ENCODE measurements at regions not wholly inside any gene's neighbourhood (a gene's known extent, or its start where the extent isn't known, plus 50 kb on each side); places are given as distances from the start of the nearest gene placed in this dataset.
"Not testable (repeated sequence)": the region's sequence is repeated elsewhere in the genome, so short reads cannot be mapped to it uniquely, and the experiment has no call there.

DNA sequence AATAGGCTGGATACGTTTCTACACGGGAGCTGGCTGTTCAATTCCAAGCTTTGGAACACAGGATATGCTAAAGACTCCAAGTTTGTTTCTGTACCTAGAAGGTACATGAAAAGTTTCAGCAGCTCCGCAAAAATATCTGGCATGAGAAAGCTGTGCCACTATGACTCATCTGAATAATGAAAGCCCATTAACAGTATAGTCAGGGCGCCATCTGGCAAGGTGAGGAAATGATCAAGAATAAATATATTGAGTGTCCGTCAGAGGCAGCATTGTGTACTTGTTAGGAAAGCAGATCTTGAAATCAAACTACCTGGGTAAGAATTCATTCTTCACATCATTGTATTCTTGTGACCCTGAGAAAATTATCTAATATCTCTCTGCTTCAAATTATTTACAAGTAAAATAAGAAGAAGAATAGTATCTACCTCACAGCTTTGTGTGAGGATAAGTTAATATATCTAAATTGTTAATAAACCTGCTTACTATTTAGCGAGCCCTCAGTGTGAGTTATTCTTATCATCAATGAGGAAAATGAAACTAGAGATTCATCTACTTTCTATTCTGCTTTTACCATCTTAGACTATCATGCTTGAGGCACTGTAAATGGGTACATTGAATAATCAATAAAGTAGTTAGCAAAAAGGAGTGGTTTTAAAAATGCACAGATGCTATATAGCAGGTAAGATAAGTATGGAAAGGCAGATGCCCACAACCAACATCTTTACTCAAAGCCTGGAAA, 53.5 kb downstream of the FSCB start:
- Histone ChIP-seq H3K27me3 (replicated peaks in 2 of 5; ENCODE audit: control insufficient read depth in 4 of 5, insufficient read depth in 5 of 5, low read length in 4 of 5) (no peaks in the 10 kb centered on the region), H3K27ac (ENCODE audit: insufficient read depth in 1 of 2, low read depth in 1 of 2, low read length in 2 of 2, poor library complexity in 1 of 2, severe bottlenecking in 2 of 2) (no peak overlapping the region), H3K9me3 (ENCODE audit: control extremely low read depth in 1 of 5, control insufficient read depth in 4 of 5, insufficient read depth in 2 of 5, low read depth in 1 of 5, low read length in 4 of 5) (peaks cover 0 to 6% (median 3%) of the 10 kb centered on the region in 5 experiments), H3K4me1 (ENCODE audit: control extremely low read depth in 1 of 4, control insufficient read depth in 4 of 4, insufficient read depth in 4 of 4, low read length in 3 of 4) (no peaks in the 10 kb centered on the region), H3K36me3 (ENCODE audit: control insufficient read depth in 4 of 4, insufficient read depth in 4 of 4, low read length in 3 of 4) (no peaks in the 10 kb centered on the region), H3K4me3 (ENCODE audit: control insufficient read depth in 1 of 7, extremely low read depth in 1 of 7, insufficient read depth in 4 of 7, low read depth in 2 of 7, low read length in 6 of 7) (no peak overlapping the region)
- ChIA-PET CTCF (no interaction called here), POLR2A (interaction anchor here (0.6 kb wide), 1 partner anchor 9 kb away, joined by 3 read pairs; no protein-coding TSS in a partner anchor)
- no peak for DNase-seq
- 92% methylated on average over 3 of the region's 6 CpGs for WGBS (ENCODE audit: insufficient coverage)

DNA sequence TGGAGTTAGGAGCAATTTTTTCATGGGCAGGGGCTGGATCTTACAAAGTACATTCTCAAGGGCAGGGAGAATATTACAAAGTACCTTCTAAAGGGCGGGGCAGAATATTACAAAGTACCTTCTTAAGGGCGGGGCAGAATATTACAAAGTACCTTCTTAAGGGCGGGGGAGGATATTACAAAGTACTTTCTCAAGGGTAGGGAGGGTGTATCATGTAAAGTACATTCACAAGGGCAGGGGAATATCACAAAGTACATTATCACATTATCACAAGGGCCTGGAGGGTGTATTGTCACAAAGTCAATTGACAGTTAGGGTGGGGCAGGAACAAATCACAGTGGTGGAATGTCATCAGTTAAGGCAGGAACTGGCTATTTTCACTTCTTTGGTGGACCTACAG, 56.9 kb downstream of the FSCB start:
- H3K27ac ChIP-seq (ENCODE audit: insufficient read depth in 1 of 2, low read depth in 1 of 2, low read length in 2 of 2, poor library complexity in 1 of 2, severe bottlenecking in 2 of 2); H3K4me3 ChIP-seq (ENCODE audit: control insufficient read depth in 1 of 7, extremely low read depth in 1 of 7, insufficient read depth in 4 of 7, low read depth in 2 of 7, low read length in 6 of 7); H3K9me3 ChIP-seq (ENCODE audit: control extremely low read depth in 1 of 5, control insufficient read depth in 4 of 5, insufficient read depth in 2 of 5, low read depth in 1 of 5, low read length in 4 of 5); H3K36me3 ChIP-seq (ENCODE audit: control insufficient read depth in 4 of 4, insufficient read depth in 4 of 4, low read length in 3 of 4); H3K4me1 ChIP-seq (ENCODE audit: control extremely low read depth in 1 of 4, control insufficient read depth in 4 of 4, insufficient read depth in 4 of 4, low read length in 3 of 4); POLR2A ChIA-PET; H3K27me3 ChIP-seq (replicated peaks in 2 of 5; ENCODE audit: control insufficient read depth in 4 of 5, insufficient read depth in 5 of 5, low read length in 4 of 5); CTCF ChIA-PET; DNase-seq: not testable (repeated sequence)
- WGBS (ENCODE audit: insufficient coverage): 100% methylated on average over 1 of the region's 3 CpGs

DNA sequence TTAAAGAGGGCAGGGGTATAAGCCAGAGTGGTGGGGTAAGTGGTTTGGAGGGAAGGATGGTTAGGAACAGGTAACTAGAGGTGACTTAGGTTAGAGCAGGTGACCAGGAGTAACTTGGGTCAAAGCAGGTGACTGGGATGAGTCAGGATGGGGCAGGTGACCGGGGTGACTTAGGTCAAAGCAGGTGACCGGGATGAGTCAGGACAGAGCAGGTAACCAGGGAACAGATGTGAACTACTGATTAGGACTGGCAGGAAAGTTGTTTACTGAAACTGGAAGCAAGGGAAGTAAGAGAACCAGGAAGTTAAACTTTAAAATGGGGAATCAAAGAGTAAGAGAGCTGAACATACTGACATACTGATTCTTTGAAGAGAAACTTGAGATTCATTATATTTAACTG, 57.4 kb downstream of the FSCB start:
- no peaks in the 10 kb centered on the region for H3K4me1 ChIP-seq (ENCODE audit: control extremely low read depth in 1 of 4, control insufficient read depth in 4 of 4, insufficient read depth in 4 of 4, low read length in 3 of 4)
- H3K9me3 ChIP-seq (ENCODE audit: control extremely low read depth in 1 of 5, control insufficient read depth in 4 of 5, insufficient read depth in 2 of 5, low read depth in 1 of 5, low read length in 4 of 5): peaks cover 0 to 3% (median 0%) of the 10 kb centered on the region in 5 experiments
- no peak for DNase-seq
- no peak overlapping the region for H3K4me3 ChIP-seq (ENCODE audit: control insufficient read depth in 1 of 7, extremely low read depth in 1 of 7, insufficient read depth in 4 of 7, low read depth in 2 of 7, low read length in 6 of 7)
- CTCF ChIA-PET: interaction anchor here (1.4 kb wide), 1 partner anchor 10 kb away, joined by 3 read pairs; no protein-coding TSS in a partner anchor
- no peaks in the 10 kb centered on the region for H3K27me3 ChIP-seq (replicated peaks in 2 of 5; ENCODE audit: control insufficient read depth in 4 of 5, insufficient read depth in 5 of 5, low read length in 4 of 5)
- 94% methylated on average over 2 of the region's 2 CpGs for WGBS (ENCODE audit: insufficient coverage)
- no peak overlapping the region for H3K27ac ChIP-seq (ENCODE audit: insufficient read depth in 1 of 2, low read depth in 1 of 2, low read length in 2 of 2, poor library complexity in 1 of 2, severe bottlenecking in 2 of 2)
- POLR2A ChIA-PET: no interaction called here
- no peaks in the 10 kb centered on the region for H3K36me3 ChIP-seq (ENCODE audit: control insufficient read depth in 4 of 4, insufficient read depth in 4 of 4, low read length in 3 of 4)

DNA sequence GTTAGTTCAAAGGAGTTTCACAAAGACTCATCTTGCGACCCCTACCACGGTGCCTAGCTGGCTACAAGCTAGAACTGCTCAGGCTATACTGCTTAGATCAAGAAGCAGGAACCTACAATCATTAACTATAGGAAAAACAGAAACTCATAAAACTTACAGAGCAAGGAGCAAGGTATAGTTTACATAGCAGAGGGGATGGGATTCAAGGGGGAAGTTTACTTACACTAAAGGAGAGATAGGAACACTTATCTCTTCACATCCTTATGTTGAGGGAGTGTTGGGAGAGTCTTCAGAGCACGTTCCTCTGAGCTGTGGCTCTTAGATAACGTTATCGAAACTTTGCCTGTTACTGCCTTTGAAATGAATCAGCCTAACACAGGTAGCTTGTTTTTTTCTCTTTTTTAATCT, 58.1 kb downstream of the FSCB start:
- no peak overlapping the region for H3K27ac ChIP-seq (ENCODE audit: insufficient read depth in 1 of 2, low read depth in 1 of 2, low read length in 2 of 2, poor library complexity in 1 of 2, severe bottlenecking in 2 of 2)
- no peak overlapping the region for H3K4me3 ChIP-seq (ENCODE audit: control insufficient read depth in 1 of 7, extremely low read depth in 1 of 7, insufficient read depth in 4 of 7, low read depth in 2 of 7, low read length in 6 of 7)
- CTCF ChIA-PET: interaction anchor here (1.4 kb wide), 1 partner anchor 9 kb away, joined by 3 read pairs; no protein-coding TSS in a partner anchor
- no peaks in the 10 kb centered on the region for H3K4me1 ChIP-seq (ENCODE audit: control extremely low read depth in 1 of 4, control insufficient read depth in 4 of 4, insufficient read depth in 4 of 4, low read length in 3 of 4)
- no peaks in the 10 kb centered on the region for H3K36me3 ChIP-seq (ENCODE audit: control insufficient read depth in 4 of 4, insufficient read depth in 4 of 4, low read length in 3 of 4)
- POLR2A ChIA-PET: no interaction called here
- no peaks in the 10 kb centered on the region for H3K27me3 ChIP-seq (replicated peaks in 2 of 5; ENCODE audit: control insufficient read depth in 4 of 5, insufficient read depth in 5 of 5, low read length in 4 of 5)
- H3K9me3 ChIP-seq (ENCODE audit: control extremely low read depth in 1 of 5, control insufficient read depth in 4 of 5, insufficient read depth in 2 of 5, low read depth in 1 of 5, low read length in 4 of 5): peaks cover 0 to 3% (median 0%) of the 10 kb centered on the region in 5 experiments
- DNase-seq: peak in 2 of 3 donors; percentile 1 to 14
- 94% methylated on average over 4 of the region's 5 CpGs for WGBS (ENCODE audit: insufficient coverage)

DNA sequence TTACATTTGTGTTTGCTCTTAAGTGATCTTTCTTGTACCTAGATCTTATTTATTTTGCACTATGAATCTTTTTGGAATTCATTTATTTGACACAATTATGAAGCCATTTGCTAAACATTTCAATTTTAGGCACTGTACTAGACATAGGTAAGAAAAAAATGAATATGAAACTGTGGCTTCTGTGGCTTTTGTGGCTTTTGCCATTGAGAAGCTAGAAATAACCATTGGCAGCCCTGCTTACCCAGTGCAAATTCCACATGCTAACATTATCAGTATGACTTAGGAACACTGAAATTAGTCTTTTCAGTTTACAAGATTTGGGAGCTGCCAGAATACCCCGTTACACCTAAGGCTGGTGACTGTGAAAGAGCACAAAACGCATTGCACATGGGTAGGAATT, 60.1 kb downstream of the FSCB start:
- ChIA-PET CTCF (no interaction called here), POLR2A (no interaction called here)
- no peaks in the 10 kb centered on the region for H3K27me3 ChIP-seq (replicated peaks in 2 of 5; ENCODE audit: control insufficient read depth in 4 of 5, insufficient read depth in 5 of 5, low read length in 4 of 5)
- 80% methylated on average over 1 of the region's 2 CpGs for WGBS (ENCODE audit: insufficient coverage)
- no peaks in the 10 kb centered on the region for H3K4me1 ChIP-seq (ENCODE audit: control extremely low read depth in 1 of 4, control insufficient read depth in 4 of 4, insufficient read depth in 4 of 4, low read length in 3 of 4)
- no peak overlapping the region for H3K4me3 ChIP-seq (ENCODE audit: control insufficient read depth in 1 of 7, extremely low read depth in 1 of 7, insufficient read depth in 4 of 7, low read depth in 2 of 7, low read length in 6 of 7)
- no peaks in the 10 kb centered on the region for H3K36me3 ChIP-seq (ENCODE audit: control insufficient read depth in 4 of 4, insufficient read depth in 4 of 4, low read length in 3 of 4)
- no peak for DNase-seq
- no peak overlapping the region for H3K27ac ChIP-seq (ENCODE audit: insufficient read depth in 1 of 2, low read depth in 1 of 2, low read length in 2 of 2, poor library complexity in 1 of 2, severe bottlenecking in 2 of 2)
- no peaks in the 10 kb centered on the region for H3K9me3 ChIP-seq (ENCODE audit: control extremely low read depth in 1 of 5, control insufficient read depth in 4 of 5, insufficient read depth in 2 of 5, low read depth in 1 of 5, low read length in 4 of 5)

DNA sequence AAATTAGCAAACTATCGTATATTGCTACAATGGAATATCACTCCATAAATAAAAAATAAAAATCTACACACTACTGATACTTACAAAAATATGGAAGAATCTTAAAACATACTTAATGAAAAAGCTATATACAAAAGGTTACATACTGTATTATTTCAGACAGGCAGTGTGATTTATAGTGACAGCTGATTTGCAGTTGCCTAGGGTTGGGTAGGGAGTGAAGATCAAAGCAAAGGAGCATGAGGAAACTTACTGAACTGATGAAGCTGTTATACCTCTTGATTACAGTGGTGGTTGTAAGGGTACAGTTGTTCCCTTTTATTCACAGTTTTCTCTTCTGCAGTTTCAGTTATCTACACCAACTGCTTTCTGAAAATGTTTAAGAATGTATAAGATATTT, 62.6 kb downstream of the FSCB start:
- Histone ChIP-seq H3K36me3 (ENCODE audit: control insufficient read depth in 4 of 4, insufficient read depth in 4 of 4, low read length in 3 of 4) (no peaks in the 10 kb centered on the region), H3K9me3 (ENCODE audit: control extremely low read depth in 1 of 5, control insufficient read depth in 4 of 5, insufficient read depth in 2 of 5, low read depth in 1 of 5, low read length in 4 of 5) (no peaks in the 10 kb centered on the region), H3K4me1 (ENCODE audit: control extremely low read depth in 1 of 4, control insufficient read depth in 4 of 4, insufficient read depth in 4 of 4, low read length in 3 of 4) (no peaks in the 10 kb centered on the region), H3K4me3 (ENCODE audit: control insufficient read depth in 1 of 7, extremely low read depth in 1 of 7, insufficient read depth in 4 of 7, low read depth in 2 of 7, low read length in 6 of 7) (no peak overlapping the region), H3K27me3 (replicated peaks in 2 of 5; ENCODE audit: control insufficient read depth in 4 of 5, insufficient read depth in 5 of 5, low read length in 4 of 5) (no peaks in the 10 kb centered on the region), H3K27ac (ENCODE audit: insufficient read depth in 1 of 2, low read depth in 1 of 2, low read length in 2 of 2, poor library complexity in 1 of 2, severe bottlenecking in 2 of 2) (no peak overlapping the region)
- WGBS (ENCODE audit: insufficient coverage): no CpG with 5 or more reads among the region's 1 CpG
- no peak for DNase-seq
- CTCF ChIA-PET: no interaction called here
- POLR2A ChIA-PET: interaction anchor here (0.6 kb wide), 1 partner anchor 9 kb away, joined by 3 read pairs; no protein-coding TSS in a partner anchor

DNA sequence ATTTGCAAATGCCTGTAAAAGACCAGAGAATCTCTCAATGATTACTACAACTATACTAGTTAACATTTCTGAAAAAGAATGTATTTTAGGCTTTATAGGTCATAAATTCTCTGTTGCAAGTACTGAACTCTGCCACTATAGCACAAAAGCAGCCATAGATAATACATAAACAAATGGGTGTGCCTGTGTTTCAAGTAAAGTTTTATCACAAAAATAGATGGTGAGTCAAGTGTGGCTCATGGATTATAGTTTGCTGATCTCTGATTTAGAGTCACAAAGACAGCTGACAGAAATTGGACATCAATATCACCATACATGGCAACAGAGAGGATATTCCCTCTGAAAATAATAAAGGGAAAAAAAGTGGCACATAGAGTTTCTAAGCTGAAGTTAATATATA, 68.1 kb downstream of the FSCB start:
- no peak for DNase-seq
- no peak overlapping the region for H3K4me3 ChIP-seq (ENCODE audit: control insufficient read depth in 1 of 7, extremely low read depth in 1 of 7, insufficient read depth in 4 of 7, low read depth in 2 of 7, low read length in 6 of 7)
- H3K27ac ChIP-seq (ENCODE audit: insufficient read depth in 1 of 2, low read depth in 1 of 2, low read length in 2 of 2, poor library complexity in 1 of 2, severe bottlenecking in 2 of 2): no peak overlapping the region
- H3K27me3 ChIP-seq (replicated peaks in 2 of 5; ENCODE audit: control insufficient read depth in 4 of 5, insufficient read depth in 5 of 5, low read length in 4 of 5): no peaks in the 10 kb centered on the region
- ChIA-PET POLR2A (no interaction called here), CTCF (interaction anchor here (1.0 kb wide), 1 partner anchor 28 kb away, joined by 3 read pairs; no protein-coding TSS in a partner anchor)
- no peaks in the 10 kb centered on the region for H3K4me1 ChIP-seq (ENCODE audit: control extremely low read depth in 1 of 4, control insufficient read depth in 4 of 4, insufficient read depth in 4 of 4, low read length in 3 of 4)
- H3K9me3 ChIP-seq (ENCODE audit: control extremely low read depth in 1 of 5, control insufficient read depth in 4 of 5, insufficient read depth in 2 of 5, low read depth in 1 of 5, low read length in 4 of 5): no peaks in the 10 kb centered on the region
- no peaks in the 10 kb centered on the region for H3K36me3 ChIP-seq (ENCODE audit: control insufficient read depth in 4 of 4, insufficient read depth in 4 of 4, low read length in 3 of 4)

Data from common myeloid progenitor, CD34-positive (primary cell).